Forelimb muscle (tissue), 1 donor: ENCODE measurements at regions not wholly inside any gene's neighbourhood (a gene's known extent, or its start where the extent isn't known, plus 50 kb on each side); places are given as distances from the start of the nearest gene placed in this dataset.

ENCODE experiments used
- DNase-seq: peaks from one replicate; pipeline ENCODE4 v3.0.0-alpha.2; 2013; ENCODE audit warnings: low read depth

- no peak for DNase-seq
These were observed 387.0 kb upstream of the ZFP64 start for GRCh38 chr20:52578559-52578958.

GRCh38 chr20:52577696-52578095, 386.1 kb upstream of the ZFP64 start:
- DNase-seq, result no peak

- DNase-seq, result no peak
These were observed 381.1 kb upstream of the ZFP64 start for GRCh38 chr20:52572687-52573086.

GRCh38 chr20:52569201-52569600, 377.6 kb upstream of the ZFP64 start:
- DNase-seq, result no peak

GRCh38 chr20:52565614-52566013, 374.0 kb upstream of the ZFP64 start:
- DNase-seq, result no peak

- DNase-seq, result no peak
These were observed 373.0 kb upstream of the ZFP64 start for GRCh38 chr20:52564594-52564993.

- no peak for DNase-seq
These were observed 360.7 kb upstream of the ZFP64 start for GRCh38 chr20:52552181-52552872.

GRCh38 chr20:52542131-52542530, 350.6 kb upstream of the ZFP64 start:
- DNase-seq, result no peak

GRCh38 chr20:52540509-52540908, 348.9 kb upstream of the ZFP64 start:
- no peak for DNase-seq

- DNase-seq, result no peak
These were observed 348.3 kb upstream of the ZFP64 start for GRCh38 chr20:52539891-52540290.

GRCh38 chr20:52536841-52537400, 345.3 kb upstream of the ZFP64 start:
- DNase-seq, result no peak

GRCh38 chr20:52536040-52536439, 344.5 kb upstream of the ZFP64 start:
- no peak for DNase-seq

- DNase-seq, result no peak
These were observed 343.0 kb upstream of the ZFP64 start for GRCh38 chr20:52534616-52535015.

- no peak for DNase-seq
These were observed 341.8 kb upstream of the ZFP64 start for GRCh38 chr20:52533401-52533800.

GRCh38 chr20:52532674-52533073, 341.1 kb upstream of the ZFP64 start:
- DNase-seq, result no peak

- no peak for DNase-seq
These were observed 339.0 kb upstream of the ZFP64 start for GRCh38 chr20:52530571-52530970.

- no peak for DNase-seq
These were observed 338.2 kb upstream of the ZFP64 start for GRCh38 chr20:52529826-52530225.

GRCh38 chr20:52524861-52525260, 333.3 kb upstream of the ZFP64 start:
- no peak for DNase-seq

- no peak for DNase-seq
These were observed 327.2 kb upstream of the ZFP64 start for GRCh38 chr20:52518735-52519134.

GRCh38 chr20:52515877-52516276, 324.3 kb upstream of the ZFP64 start:
- no peak for DNase-seq

- no peak for DNase-seq
These were observed 308.6 kb upstream of the ZFP64 start for GRCh38 chr20:52500157-52500556.

GRCh38 chr20:52497731-52498130, 306.2 kb upstream of the ZFP64 start:
- DNase-seq, result no peak

GRCh38 chr20:52496191-52496590, 304.6 kb upstream of the ZFP64 start:
- no peak for DNase-seq

- DNase-seq, result no peak
These were observed 302.7 kb upstream of the ZFP64 start for GRCh38 chr20:52494244-52494643.
